GM18873 (cell line): ENCODE measurements at regions not wholly inside any gene's neighbourhood (a gene's known extent, or its start where the extent isn't known, plus 50 kb on each side); places are given as distances from the start of the nearest gene placed in this dataset.

Experiments used
- ATAC-seq: cut with Tn5 transposase; IDR thresholded peaks from one replicate; pipeline ENCODE4 v1.9.1; 2021; ENCODE audit warnings: mild to moderate bottlenecking, moderate library complexity, moderate number of reproducible peaks; ENCODE audit not compliant: unreplicated experiment, low FRiP score

DNA sequence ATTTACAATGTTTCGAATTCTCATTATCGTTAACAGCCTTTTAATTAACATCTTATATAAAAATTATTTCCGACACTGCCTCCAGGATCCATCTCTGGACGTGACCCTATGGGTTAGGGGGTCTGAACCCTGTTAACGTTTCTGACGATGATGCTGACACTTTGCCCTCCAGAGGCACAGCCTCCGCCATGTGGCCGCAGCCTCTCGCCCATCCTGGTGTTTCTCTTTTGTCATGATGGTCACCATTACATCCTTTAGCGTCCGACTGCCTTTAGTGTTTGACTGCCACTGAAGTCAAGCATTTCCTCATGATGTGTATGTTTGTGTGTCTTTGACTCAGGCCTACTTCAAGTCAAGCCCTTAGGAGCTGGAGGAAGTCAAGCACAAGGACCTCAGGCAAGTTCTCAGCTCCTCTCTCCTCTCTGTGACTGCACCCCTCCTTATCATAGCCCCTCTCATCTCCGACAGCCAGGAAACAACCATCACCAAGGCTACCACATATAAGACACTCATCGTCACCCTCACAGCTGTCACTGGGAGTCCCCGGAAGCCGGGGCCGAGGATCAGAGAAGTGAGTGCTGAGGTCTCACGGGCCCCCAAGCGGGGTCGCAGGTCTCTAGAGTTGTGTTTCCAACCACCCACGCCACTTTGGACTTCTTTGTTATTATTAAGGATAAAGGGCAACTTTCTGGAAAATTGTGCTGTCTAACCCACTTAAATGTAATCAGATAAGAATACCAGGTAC lies 96.1 kb upstream of the PPP2R2D start:
- no peak for ATAC-seq

DNA sequence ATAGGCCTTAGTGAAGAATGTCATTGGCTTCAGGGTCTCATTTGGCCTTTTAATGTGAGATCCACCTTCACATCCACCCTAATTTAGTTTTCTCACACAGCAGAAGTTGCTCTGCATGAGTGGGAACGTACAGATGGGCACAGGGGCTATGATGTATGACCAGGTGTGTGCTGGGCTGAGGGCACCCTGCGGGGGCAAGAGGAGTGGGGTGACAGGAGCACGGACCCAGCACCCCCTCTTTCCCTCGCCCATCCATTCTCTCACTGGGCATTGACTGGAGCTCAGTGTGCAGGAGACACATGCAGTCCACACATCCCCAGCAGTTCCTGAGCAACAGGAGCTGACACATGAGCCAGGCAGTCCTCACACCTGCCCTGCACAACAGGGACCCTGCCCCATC lies 95.1 kb upstream of the PPP2R2D start:
- ATAC-seq, result no peak

DNA sequence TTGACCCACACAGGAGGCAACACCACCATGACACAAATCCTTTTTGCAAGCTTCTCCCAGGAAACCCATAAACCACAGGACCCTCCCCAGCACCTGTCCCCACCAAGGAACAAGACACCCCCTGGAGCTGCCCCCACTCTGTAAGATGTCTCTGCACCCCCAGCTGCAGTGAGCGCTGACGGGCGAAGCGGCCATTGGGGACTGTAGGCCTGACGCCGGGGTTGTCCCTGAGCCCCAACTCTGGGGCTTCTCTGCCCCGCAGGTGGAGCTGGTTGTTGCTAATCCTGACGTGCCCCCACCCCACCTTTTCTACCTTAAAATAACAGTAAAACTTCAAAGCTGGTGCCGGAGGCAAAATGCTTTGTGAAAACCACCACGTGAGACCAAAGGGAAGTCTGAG lies 94.7 kb upstream of the PPP2R2D start:
- no peak for ATAC-seq

DNA sequence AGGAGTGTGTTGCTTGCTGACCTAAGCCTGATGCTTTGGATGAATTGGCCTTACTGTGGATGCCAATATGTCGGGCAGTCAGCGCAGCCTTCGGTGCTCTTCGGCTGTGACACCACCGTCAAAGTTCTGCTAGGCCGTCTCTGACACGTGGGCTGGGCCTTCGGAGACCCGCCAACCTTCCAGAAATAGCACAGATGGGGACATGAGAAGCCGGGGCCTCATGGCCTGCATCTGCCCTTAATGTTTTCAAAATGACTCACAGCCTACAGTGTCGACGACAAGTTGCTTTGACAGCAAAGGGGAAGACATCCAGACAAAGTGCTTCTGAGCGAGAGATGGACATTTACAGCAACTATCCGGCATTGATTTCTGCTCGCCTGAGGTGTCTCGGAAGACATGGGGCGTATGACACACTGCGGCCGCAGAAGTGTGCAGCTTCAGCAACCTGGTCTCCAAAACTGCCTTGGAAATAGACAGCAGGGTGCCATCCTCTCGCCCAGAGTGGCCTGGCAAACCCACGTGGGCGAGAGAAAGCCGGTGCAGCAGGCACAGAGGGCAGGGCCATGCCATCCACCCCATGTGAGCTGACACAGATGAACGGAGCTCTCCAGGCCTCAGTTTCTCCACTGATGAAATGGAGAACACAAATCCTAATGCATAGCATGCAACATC lies 94.0 kb upstream of the PPP2R2D start:
- ATAC-seq, result no peak

DNA sequence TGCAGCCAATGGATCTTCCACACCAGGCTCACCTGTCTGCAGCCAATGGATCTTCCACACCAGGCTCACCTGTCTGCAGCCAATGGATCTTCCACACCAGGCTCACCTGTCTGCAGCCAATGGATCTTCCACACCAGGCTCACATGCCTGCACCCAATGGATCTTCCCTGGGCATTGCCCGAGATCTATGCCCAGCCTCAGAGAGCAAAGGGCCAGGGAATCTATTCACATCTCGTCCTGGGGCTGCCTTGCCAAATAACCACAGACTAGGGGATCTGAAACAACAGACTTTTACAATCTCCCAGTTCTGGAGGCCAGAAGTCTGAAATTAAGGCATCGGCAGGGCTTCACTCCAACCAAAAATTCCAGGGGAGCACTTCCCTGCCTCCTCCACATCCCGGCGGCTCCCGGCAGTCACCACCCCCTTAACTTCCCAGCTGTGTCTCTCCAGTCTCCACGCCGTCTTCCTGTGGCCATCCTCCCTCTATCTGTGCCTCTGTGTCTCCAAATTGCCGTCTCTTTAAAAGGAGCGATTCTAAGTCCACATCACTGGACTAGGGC lies 92.4 kb upstream of the PPP2R2D start:
- ATAC-seq, result no peak

DNA sequence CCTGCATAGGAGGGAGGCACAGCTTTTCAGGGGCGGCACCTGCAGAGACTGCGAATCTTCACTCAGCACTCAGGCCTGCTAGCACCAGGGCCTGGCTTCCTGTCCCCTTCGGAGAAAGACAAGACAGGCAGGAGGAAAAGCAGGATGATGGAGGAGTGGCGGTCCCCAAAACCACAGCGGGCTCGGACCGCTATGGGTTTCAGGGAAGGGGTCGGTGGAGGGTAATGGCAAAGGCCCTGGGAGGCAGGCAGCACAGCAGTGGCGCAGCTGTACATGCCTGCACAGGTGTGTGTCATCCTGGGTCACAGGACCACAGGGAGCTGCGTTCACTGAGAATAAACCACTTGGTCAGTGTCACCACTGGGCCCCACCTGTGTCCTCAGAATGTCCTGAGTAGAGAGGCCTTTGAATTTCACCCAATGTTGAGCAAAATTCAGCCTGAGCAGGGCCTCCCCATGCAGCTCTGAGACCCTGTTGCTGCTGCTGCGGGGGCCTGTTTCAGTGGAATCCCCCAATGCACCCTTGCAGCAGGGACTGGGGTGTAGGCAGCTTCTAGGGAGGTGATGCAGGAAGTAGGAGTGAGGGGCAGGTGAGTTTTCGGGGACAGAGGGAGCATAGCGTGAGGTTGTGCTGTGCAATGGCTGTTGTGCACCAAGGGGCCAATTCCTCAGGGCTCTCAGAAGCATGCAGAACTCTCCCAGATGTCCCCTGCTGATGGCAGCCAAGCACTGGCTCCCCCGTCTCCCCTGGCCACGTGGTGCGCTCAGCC lies 90.6 kb upstream of the PPP2R2D start:
- no peak for ATAC-seq

DNA sequence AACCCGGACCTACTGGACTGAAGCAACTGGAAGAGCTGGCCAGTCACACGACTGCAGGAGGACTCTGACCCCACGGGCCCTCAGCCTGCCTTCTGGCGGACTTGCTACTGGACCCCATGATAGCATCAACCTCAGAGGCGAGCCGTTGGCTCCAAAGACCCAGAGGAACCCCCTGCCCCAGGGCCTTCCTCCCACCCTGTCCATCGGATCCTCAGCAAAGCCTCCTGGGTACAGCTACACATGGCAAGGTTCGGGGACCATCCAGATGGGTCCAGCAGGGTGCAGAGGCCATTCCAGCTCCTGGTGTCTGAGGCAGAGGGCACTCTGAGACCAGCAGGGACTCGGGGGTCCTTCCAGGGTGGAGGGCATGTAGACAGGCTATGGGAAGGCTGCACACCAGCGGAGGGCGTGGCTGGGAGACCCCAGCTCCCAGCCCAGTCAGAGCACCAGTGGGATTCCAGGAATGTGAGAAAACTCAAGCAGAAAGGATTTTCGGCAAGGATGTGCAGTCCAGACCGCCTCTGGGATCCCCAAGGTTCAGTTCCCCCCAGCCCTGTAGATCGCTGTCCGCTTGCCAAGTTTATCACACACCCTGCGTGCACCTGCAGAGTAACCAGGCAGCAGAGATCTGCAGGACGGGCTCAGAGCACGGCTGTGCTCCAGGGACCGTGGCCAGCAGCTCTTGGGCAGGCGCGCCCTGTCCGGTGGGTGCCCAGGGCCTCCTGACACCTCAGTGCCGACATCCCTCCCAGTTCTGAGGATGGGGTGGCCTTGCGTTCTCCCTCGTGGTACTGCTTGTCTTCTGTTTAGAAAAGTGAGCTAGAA lies 89.8 kb upstream of the PPP2R2D start:
- no peak for ATAC-seq

DNA sequence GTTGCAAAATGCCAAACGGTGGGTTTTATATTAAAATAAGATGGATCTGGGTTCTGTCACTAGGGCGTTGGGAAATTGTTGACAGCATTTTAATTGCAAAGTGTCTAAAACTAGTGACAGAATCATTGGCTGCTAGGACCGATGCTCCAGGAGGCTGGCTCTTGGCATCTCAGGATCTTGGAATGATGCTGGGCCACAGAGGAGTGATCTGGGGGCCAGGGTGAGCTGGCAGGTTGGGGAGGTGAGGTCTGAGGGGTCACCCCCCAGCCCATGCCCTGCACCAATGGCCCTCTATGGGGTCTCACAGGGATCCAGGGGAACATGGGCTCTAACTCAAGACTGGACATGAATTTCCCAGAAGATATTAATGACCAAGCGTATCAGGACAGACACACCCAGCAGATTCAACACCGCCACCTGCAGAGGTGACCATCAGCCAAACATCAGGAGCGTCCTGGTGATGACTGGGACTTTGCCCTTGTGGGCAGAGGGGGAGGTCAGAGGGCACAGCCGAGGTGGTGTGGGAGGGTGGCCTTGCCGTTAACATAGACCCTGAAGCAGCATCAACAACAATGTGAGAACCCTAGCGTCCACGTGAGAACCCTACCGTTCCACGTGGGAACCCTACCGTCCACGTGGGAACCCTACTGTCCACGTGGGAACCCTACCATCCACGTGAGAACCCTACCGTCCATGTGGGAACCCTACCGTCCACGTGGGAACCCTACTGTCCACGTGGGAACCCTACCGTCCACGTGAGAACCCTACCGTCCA lies 89.0 kb upstream of the PPP2R2D start:
- no peak for ATAC-seq

DNA sequence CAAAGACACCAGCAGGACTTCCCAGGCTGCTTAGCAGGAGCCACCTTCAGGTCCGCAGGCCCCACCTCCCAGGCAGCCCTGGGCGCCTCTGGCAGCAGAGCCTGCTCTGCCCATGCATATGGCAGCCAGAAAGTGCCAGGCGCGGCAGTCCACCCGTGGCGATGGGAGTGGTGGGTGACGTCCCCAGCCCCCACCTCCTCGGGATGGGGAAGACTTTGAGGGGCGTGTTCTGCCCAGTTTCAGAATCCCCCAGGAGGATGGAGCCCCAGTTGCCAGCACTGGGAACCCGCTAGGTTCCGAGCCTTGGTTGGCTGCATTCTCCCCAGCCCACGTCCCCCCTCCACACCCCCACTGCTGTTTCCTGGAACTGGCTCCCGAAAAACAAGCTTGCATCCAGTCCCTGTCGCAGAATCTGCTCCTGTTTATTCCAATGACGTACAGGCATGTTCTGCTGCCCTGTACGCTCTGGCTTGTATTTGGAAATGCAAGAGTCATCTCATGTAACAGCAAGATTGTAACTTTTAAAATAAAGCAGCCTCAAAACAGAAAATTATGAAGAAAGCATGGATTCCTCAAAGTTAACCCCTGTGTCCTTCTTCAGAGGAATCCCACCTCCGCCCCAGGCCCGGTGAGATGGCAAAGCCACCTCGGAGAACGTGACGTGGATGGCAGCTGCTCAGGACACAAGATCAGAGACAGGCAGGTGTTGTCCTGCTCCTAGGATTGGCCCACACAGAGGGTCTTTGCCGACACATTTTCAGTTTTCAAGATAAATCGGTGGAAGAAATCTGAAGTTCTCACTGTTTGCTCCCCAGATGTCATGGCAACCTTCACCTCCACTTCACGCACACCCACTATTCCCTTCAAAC lies 87.8 kb upstream of the PPP2R2D start:
- ATAC-seq, result no peak

DNA sequence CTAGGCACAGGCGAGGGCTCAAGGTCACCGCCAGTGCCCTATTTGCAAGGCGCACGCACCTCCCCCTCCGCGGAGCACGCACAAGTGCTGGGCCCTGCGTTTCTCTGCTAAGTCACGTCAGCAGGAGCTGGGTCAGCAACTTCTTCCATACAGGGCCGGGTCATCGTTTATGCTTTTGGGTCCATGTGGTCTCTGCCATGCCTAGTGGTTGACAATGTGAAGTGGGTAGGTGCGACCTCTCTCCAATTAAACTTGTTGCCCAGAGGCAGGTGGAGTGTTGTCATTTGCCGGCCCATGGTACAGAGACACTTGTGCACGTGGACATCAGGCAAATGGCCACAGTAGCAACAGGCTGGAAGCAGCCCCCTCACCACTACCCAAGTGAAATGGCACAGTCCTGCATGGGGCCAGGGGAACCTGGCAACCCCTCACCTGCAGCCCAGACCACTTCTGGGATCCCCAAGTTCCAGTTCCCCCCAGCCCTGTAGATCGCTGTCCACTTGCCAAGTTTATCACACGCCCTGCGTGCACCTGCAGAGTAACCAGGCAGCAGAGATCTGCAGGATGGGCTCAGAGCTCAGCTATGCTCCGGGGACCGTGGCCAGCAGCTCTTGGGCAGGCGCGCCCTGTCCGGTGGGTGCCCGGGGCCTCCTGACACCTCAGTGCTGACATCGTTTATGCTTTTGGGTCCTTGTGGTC lies 86.1 kb upstream of the PPP2R2D start:
- no peak for ATAC-seq

DNA sequence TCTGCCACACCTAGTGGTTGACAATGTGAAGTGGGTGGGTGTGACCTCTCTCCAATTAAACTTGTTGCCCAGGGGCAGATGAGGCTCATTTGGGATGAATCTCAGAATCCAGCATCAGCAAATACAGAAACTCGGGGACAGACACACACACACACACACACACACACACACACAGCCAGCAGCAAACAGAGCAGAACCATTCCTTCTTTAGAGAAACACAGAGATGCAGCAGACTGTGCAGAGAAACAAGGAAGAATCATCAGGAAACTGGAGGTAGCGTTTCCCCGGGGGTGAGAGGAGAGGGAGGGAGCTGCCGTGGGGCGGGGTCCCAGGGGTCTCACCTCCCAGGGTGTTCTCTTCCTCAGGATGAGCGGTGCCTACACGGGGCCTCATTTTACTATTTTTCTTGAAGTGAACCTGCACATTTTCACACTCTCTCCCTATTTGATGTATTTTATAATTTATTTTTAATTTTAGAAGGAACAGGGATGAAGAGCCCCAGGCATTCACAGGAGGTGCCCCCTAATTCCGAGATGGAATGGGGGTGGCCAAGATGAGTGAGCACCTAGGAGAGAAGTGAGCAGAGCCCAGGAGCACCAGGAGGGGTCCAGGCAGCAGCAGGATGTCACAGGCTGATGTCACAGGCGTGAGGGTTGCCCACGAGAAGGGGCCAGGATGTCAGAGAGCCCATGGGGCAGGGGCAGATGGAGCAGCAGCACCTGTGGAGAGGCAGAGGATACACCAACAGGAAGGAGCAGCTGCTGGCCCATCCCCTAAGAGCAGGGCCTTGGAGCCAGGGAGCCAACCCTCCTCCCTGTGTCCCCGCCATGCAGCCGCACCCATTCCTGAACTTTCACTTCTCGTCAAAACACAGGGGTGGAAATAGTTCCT lies 85.3 kb upstream of the PPP2R2D start:
- no peak for ATAC-seq

DNA sequence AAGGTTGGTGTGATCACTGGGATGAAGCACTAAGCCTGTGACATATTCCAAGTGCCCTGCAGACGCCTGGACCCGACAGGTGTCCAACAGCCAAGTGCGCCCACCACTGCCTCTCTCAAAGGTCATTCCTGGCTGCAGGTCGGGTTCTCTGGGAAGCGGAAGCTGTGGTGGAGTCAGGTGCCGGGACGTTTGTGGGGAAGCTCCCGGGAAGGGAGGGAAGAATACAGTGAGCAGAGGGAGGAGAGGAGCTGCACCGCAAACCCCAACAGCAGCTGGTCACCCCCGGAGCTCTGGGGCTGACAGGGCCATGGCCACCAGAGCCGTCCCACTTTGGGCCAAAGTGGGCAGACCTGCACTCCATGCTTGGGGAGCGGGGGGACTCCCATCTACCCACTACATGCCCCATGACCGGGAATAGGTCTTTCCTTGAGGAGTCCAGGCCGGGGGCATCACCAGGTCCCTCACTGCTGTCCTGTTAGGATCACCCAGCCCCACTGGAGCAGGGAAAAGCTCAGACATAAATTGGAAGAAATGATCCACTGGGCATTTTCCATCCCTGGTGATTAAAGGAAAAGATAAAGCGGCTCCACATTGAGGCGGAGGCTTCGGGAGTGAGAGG lies 84.5 kb upstream of the PPP2R2D start:
- ATAC-seq, result no peak

DNA sequence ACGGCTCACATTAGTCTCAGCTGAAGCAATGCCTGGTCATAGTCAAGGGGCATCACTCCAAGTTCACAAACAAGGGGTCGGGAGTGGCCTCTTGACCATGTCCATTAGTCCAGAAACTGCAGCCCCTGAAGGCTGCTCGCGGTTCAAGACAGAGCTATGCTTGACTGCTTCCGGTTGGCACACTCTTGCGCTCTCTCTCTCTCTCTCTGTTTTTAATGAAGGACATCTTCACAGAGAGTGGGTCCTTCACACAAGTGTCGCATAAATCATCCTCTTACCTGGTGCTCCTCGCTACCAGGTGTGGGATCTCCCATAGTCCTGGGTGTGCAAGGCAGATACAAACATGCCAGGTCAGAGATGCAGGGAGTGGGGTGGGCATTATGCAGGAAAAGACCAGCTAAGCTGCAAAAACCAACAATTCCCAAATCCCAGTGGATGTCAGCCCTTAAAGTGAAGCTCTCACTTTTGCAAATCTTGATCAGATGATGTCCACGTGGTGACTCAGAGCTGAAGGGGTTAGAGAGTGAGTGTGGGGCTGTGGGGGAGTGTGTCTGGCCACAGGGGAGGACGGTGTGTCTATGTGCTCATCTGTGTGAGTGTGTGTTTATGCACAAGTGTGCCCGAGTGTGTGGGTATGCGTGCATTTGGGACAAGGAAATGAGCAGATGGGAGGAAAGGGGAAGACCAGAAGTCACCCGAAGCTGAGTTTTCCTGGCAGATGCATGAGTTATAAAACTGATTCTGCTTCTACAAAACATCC lies 83.7 kb upstream of the PPP2R2D start:
- ATAC-seq, result no peak

DNA sequence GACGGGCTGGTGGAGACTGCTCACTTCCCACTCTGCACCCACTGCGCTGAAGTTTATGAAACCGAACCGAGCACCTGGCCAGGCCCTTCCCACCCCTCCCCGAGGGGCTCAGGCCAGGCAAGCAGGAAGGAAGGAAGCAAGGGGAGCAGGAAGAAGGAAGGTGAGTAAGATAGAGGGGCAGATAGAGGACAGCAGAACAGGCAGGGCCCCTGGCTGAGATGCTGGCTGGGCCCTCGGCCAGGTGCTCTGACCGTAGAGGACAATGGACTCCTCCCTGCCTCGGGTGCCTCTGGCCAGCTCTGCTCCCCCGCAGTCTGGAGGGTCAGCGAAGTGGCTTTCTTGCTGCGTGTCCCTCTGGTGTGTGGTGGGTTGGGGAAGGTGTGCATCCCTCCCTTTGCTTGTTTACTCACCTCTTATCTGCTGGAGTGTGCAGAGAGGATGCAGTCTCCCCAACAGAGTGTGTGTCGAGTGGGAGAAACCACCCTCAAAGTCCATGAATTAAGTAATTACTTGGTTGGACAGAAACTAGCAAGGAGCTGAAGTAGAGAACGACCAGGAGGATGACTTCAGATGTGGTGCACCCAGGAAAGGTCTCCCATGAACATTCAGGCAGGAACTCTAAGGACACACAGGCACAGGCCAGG lies 82.8 kb upstream of the PPP2R2D start:
- no peak for ATAC-seq

DNA sequence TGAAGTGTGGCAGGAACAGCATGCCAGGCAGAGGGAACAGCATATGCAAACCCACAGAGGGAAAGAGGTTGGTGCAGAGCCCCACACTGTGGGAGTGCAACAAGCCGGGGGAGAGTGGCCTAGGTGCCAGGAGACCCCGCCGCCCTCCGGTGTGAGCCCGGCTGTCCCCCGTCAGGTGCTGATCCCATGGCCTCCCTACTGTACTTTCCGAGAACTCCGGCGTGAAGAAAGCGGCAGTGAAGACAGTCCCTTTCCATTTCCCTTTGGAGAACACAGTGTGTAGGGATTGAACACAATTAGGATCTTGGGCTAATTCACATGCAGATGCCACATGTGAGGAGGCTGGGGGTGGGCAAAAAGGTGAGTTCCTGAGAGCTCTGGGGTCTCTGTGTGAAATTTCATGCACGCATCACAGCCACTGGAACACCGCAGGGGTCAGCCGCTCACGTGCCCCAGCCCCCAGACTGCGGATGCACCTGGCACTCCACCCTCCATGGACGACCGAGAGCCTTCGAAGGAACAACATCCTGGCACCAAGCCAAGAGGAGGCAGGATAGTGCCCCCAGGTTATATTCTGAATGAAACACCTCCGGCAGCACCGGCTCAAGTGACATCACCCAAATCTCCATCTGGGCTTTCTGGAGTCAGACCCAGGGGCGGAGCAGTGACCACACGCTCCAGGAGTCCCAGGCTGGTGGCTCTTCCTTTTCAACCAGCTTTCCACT lies 82.1 kb upstream of the PPP2R2D start:
- no peak for ATAC-seq
